Activated T-cell treated with anti-CD3 and anti-CD28 coated beads, Interleukin-2, amount 50 U/mL, for 4 hours (primary cell): ENCODE measurements at regions not wholly inside any gene's neighbourhood (a gene's known extent, or its start where the extent isn't known, plus 50 kb on each side); places are given as distances from the start of the nearest gene placed in this dataset.

Experiments
- ATAC-seq, 2 donors: fragments of 200-7000 bp; cut with Tn5 transposase; one replicate each; pipeline ENCODE4 v1.10.0; 2021
- DNase-seq: peaks from one replicate; pipeline ENCODE4 v3.0.0-alpha.2; 2020
- H3K27me3 Mint-ChIP-seq: one replicate; pipeline ENCODE4 v1.8.0; 2021; ENCODE audit warnings: low read depth, mixed read lengths
- H3K36me3 Mint-ChIP-seq: one replicate; pipeline ENCODE4 v1.8.0; 2022; ENCODE audit warnings: mixed read lengths; ENCODE audit not compliant: insufficient read depth
- H3K4me1 Mint-ChIP-seq: one replicate; pipeline ENCODE4 v1.8.0; 2021; ENCODE audit warnings: low read depth, mixed read lengths
- H3K4me3 Mint-ChIP-seq: one replicate; pipeline ENCODE4 v1.8.0; 2021; ENCODE audit warnings: mild to moderate bottlenecking, moderate library complexity, mixed read lengths
- H3K9me3 Mint-ChIP-seq: one replicate; pipeline ENCODE4 v1.8.0; 2021; ENCODE audit warnings: mixed read lengths

DNA sequence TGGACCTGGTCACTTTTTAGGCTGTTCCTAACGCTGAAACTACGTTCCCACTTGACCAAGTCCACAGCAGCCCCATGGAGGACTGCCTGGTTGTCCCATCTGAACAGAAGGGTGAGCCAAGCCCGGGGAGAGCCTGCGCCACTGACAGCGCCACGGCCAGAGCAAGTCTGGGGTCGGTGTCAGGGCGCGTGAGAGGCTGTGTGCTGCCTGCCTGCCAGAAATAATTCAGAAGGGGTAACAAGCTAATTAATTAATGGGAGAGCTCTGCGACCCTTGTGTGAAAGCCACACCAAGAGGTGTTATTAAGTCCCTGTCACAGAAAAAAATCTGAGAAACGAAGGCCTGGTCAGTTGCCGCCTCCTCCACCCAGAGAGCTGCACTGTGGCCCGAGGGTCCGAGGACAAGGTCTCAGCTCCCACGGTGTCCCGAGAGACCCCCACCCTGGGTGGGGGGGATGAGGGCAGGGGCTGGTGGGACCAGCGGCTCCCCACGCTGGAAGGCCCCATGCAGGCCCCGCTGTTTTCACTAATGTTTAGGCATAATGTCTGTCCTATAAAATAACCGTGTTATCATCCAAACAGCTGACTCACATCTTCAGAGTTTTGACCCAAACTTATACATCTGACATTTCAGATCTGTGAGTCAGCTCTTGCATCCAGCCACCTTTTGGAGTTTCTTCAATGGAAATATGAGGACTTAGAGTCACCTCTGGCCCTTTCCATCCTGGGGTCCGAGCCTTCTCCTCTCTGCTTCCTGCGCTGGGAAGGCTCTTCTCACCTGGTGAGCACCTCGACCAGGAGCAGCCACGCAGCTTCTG, 58.5 kb downstream of the DLL1 start:
- Mint-ChIP-seq H3K9me3 (no peaks in the 10 kb centered on the region), H3K4me3 (no peak overlapping the region), H3K36me3 (no peaks in the 10 kb centered on the region), H3K27me3 (no peaks in the 10 kb centered on the region), H3K4me1 (no peaks in the 10 kb centered on the region)
- ATAC-seq = no peak
- no peak for DNase-seq

DNA sequence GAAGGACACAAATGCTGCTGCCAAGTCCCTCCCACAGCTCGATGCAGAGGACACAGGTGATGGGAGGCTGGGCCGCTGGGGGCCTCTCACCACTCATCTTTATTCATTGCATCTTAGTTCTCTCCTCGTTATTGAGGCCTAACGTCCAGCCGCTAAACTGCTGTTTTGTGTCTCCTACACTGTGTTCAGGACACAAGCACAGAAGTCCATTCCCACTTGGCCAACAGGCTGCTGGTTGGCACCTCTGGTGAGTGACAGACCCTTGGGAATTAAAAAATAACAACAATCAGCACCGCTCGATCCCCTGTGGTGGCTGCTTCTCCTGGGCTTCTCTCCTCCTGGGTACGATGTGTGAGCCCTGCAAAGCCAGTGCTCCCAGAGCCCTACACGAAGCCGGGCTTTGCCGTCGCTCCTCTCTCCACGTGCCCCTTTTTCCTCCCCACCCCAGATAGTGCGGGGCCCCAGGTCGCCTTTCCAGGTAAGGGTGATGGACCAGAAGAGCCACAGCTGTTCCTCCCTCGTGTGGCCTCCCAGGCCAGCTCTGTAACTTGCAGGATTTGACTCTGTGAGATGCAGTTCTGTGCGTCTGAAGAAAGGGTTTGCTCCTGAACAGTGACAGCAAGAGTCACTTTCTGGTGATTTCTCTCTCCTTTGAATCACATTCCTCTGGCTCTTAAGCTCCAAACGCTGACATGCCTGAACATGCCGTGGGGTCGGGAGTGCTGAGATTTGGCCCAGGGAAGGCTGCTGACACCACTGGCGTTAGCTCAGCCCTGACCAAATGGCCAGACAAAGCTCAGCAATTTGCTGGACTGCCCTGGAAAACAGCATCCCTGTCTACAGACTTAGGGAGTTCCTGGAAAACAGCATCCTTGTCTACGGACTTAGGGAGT, 59.3 kb downstream of the DLL1 start:
- H3K27me3 Mint-ChIP-seq = no peaks in the 10 kb centered on the region
- H3K4me1 Mint-ChIP-seq = no peaks in the 10 kb centered on the region
- H3K36me3 Mint-ChIP-seq = no peaks in the 10 kb centered on the region
- H3K9me3 Mint-ChIP-seq = no peaks in the 10 kb centered on the region
- H3K4me3 Mint-ChIP-seq = no peak overlapping the region
- DNase-seq (no peak), ATAC-seq (no peak)

DNA sequence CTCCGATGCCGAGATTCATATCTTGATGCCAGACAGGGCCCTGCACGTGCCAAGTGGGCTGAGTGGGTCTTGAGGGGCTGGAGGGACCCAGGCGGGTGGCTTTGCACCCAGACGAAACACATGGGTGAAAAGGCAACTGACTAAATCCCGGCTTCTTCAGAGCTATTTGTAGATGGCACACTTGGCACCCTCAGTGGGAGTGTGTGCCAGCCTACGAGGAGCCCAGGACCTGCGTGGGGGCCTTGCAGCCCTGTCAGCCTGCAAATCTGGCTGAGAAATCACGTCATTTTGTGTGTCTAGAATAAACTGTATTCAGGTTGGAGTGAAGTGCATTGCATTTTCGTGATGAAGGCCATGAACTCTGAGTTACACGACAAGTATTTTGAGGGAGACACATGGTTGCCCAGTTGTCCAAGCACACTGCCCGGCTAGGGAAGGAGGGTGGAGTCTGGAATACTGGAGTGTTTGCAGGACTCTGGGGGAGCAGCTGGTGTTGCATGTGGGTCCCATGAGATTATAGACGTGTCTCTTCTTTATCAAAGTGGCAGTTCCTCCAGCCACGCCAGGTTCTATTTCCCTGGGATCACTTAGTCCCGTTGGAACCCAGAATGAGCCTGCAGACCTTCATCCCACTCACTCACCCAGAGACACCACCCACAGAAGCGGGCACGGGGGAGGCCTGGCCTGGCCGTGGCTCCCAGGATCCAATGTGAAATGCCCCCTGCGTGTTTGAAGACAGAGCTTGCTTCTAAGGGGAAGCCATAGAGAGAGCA, 60.2 kb downstream of the DLL1 start:
- Mint-ChIP-seq H3K4me1 (no peaks in the 10 kb centered on the region), H3K9me3 (no peaks in the 10 kb centered on the region), H3K27me3 (no peaks in the 10 kb centered on the region), H3K4me3 (no peak overlapping the region), H3K36me3 (no peaks in the 10 kb centered on the region)
- no peak for DNase-seq
- no peak for ATAC-seq

DNA sequence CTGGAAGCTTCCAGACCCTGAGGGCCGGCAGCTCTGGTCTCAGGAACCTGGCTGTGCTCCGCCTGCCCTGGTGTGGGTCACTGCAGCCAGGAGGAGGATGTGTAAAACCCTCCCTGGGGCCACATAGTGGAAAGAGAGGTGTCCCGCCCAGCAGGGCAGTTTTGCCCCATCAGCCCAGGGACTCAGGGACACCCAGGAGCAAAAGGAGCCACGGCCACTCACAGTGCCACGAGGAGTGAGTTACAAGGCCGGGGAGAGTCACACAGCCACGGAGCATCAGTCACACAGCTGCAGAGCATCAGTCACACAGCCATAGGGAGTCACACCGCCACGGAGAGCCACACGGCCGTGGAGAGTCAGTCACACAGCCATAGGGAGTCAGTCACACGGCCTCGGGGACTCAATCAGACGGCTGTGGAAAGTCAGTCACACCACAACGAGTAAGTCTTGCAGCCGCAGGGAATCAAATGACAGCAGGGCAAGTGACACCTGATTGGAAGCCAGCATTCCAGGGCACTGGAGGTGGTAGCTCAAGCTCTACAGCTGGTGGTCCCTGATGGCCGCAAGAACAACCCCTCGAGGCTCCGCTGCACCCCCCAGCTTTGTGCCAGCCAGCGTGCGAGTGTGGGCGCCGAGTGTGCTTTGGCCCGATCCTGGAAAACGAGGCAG, 60.9 kb downstream of the DLL1 start:
- no peak for DNase-seq
- H3K36me3 Mint-ChIP-seq = no peaks in the 10 kb centered on the region
- H3K9me3 Mint-ChIP-seq = no peaks in the 10 kb centered on the region
- H3K4me1 Mint-ChIP-seq = no peaks in the 10 kb centered on the region
- H3K27me3 Mint-ChIP-seq = no peaks in the 10 kb centered on the region
- H3K4me3 Mint-ChIP-seq = no peak overlapping the region
- ATAC-seq = no peak

DNA sequence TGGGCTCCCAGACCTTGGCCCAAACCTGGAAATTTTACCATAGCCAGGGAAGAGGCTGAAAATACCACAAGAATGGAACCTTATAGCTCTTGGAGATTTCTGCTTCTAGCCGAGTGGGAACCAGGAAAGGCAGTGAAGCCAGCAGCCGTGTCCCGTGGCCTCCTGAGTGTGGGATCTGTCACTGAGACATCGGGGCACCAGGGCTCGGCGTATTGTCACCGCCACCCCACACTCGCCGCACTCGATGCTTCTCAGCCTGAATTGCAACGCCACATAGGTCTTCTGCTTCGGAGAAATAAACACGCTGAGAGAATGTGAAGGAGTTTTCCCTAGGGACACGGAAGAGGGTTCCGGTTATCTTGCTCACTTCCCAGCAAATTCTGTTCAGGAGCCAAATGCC, 61.5 kb downstream of the DLL1 start:
- no peaks in the 10 kb centered on the region for H3K9me3 Mint-ChIP-seq
- no peaks in the 10 kb centered on the region for H3K4me1 Mint-ChIP-seq
- no peaks in the 10 kb centered on the region for H3K36me3 Mint-ChIP-seq
- no peak for ATAC-seq
- no peak for DNase-seq
- H3K4me3 Mint-ChIP-seq = no peak overlapping the region
- no peaks in the 10 kb centered on the region for H3K27me3 Mint-ChIP-seq

DNA sequence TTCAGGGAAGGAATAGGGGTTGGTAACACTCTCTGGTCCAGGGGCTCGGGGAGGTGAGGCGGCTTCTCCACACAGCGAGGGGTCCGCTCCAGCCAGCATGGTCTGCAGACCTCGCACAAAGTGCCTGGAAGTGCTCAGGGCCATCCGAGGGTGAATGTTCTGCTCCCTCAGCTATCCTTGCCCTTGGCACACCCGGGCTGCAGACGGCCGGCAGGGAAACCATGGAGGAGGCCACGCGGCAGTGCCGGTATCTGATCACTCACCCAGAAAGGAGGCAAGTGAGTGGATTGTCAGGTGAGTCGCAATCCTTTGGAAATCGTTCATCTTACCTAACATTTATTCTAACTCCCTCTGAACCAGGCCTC, 62.0 kb downstream of the DLL1 start:
- no peaks in the 10 kb centered on the region for H3K27me3 Mint-ChIP-seq
- ATAC-seq (no peak), DNase-seq (no peak)
- no peaks in the 10 kb centered on the region for H3K9me3 Mint-ChIP-seq
- no peaks in the 10 kb centered on the region for H3K36me3 Mint-ChIP-seq
- no peaks in the 10 kb centered on the region for H3K4me1 Mint-ChIP-seq
- H3K4me3 Mint-ChIP-seq = no peak overlapping the region

DNA sequence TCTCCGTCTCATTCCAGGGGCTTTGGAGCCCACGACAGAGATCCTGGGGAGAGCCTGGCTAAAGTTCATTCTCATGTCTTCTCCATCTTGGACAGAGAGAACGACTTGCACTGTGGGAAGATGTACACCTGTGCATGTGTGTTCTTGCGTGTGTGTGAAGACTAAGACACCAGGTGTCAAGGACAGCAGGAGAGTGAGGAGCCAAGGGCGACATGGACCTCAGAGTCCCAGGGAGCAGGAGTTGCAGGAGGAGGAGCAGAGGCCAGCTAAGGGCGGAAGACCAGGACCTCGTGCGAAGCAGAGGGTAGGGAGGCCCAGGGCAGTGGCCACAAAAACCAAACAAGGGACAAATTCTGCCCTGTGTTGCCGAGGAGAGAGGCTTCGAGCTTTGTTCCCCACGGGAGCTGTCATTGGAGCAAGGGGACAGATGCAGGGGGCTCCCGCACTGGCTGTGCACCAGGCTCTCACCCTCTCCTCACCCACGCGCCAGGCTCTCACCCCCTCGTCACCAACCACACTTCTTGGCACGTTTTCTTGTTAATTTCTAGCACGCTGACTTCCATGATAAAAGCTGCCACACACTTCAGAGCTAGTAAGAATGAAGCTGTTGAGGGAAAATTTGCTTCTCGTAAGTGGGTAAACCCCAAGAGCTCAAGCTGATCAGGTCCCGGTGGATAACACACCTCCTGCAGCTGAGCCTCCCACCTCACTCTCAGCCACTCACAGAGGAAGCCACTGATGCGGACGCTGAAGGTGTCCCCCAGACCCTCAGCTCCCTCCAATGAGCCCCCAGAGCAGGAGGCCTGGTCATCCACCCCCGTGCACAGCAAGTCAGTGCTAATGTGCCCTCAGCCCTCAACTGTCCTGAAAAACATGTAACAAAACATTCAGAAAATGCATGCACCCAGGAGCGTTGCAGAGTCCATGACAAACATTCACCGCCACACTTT, 62.6 kb downstream of the DLL1 start:
- Mint-ChIP-seq H3K27me3 (no peaks in the 10 kb centered on the region), H3K9me3 (no peaks in the 10 kb centered on the region), H3K4me3 (no peak overlapping the region), H3K4me1 (peaks cover 2% of the 10 kb centered on the region), H3K36me3 (no peaks in the 10 kb centered on the region)
- DNase-seq (no peak), ATAC-seq (no peak)

DNA sequence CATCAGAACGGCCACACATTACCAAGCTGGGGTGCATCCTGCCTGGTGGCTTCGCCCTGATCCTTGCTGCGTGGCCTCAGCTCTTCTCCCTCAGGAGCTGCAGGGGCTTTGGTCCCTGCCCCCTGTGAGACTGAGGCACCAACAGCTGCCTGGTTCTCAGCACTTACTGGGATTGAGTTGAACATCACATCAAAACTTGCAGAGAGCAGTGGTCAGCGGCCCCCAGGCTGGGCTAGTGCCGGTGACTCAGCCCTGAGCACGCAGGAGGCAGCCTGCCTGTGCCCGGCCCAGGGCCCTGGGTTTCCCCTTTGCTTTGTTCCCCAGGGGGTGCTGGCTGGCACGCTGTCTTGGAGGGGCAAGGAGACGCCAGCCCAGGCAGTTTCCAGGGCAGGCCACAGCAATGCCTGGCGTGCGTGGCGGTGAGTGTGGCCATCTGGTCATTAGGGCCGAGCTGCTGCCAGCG, 63.3 kb downstream of the DLL1 start:
- H3K4me3 Mint-ChIP-seq = no peak overlapping the region
- DNase-seq (no peak), ATAC-seq (no peak)
- no peaks in the 10 kb centered on the region for H3K9me3 Mint-ChIP-seq
- H3K4me1 Mint-ChIP-seq = peaks cover 10% of the 10 kb centered on the region
- H3K27me3 Mint-ChIP-seq = no peaks in the 10 kb centered on the region
- H3K36me3 Mint-ChIP-seq = no peaks in the 10 kb centered on the region

DNA sequence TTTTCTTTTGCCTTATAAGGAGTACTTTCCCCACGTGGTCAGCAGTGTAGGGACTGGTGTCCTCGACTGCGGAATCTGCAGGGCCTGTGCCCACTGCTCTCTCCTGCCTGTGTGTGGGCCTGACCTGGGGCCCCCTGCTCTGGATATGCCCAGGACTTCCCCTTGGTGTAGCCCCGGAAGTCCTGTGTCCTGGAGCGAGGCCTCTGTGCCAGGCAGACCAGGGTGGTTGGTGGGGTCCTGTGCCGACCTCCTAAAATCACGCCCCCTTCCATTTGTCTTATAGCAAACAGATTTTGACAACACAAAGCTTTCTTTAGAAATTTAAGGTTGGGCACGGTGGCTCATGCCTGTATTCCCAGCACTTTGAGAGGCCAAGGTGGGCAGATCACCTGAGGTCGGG, 64.2 kb downstream of the DLL1 start:
- no peak for ATAC-seq
- Mint-ChIP-seq H3K36me3 (no peaks in the 10 kb centered on the region), H3K4me3 (no peak overlapping the region), H3K9me3 (no peaks in the 10 kb centered on the region), H3K27me3 (no peaks in the 10 kb centered on the region), H3K4me1 (peaks cover 15% of the 10 kb centered on the region)
- DNase-seq = no peak

DNA sequence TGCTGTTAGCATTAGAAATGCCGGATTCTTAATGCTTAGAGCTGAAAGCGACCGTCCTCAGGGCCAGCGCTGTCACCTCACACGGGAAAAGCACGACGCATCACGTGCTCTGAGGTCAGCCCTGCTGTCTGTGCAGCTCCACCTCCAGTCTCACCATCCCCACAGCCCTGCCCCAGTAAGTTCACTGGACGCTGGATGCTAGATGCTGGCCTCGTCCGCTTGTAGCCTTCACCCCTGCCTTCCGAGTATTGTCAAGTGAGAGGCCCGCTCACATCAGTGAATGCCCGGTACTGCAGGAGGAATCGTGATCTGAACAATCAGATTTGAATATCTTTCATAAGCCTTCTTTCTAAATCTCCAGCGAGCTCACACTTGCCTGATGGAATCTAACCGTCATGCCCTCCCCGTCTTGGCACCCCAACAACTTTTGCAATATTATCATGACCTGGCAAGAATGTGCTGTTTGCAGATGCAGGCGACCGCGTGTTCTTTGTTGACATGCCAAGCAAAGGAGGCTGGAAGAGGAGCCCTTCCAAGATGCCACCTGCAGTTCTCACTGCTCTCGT, 64.9 kb downstream of the DLL1 start:
- DNase-seq = no peak
- H3K27me3 Mint-ChIP-seq = no peaks in the 10 kb centered on the region

DNA sequence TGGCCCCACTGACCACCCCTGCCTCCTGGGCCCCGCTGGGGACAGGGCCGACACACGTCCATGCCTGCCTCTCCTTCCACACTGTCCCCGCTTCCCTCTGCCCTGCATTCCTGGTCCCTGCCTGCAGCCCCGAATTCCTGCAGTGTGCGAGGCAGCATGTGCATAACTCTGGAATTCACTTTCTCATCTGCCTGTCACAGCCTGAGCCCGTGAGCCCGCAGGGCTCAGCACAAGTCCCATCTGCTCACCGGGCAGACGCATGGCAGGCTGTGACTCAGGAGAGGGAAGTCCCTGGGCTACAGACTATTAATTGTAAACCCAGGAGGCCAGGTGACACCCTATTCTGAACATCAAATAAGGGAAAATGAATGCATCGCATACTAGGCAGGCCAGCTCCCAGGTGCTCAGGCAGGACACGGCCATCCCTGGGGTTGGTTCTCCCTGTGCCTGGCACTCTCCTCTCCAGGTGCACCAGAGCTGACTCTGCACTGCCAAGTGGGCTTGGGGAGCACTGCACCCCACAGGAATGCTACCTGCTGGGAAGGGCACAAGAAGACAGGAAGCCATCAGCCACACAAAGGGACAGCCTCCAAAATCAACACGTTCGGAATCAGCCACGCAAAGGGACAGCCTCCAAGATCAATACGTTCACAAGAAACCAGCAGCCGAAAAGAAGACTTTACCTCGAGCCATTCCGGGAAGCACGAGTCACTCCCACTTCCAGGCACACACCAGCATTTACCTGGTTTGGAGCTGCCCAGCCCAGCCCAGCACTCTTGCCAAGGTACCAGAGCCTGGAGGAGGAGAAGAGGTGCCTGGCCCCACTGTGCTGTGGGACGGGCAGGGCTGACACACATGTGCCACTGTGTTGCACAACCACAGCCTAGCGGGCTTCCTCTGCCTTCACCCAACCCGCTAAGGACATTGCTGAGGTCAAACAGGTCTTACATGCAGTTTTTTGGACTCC, 65.9 kb downstream of the DLL1 start:
- DNase-seq = no peak
- Mint-ChIP-seq H3K27me3 (no peaks in the 10 kb centered on the region), H3K4me3 (no peak overlapping the region), H3K36me3 (no peaks in the 10 kb centered on the region), H3K9me3 (no peaks in the 10 kb centered on the region), H3K4me1 (peaks cover 15% of the 10 kb centered on the region)
- ATAC-seq = no peak

More for the DNA sequence above, 64.9 kb downstream of the DLL1 start:
- ATAC-seq = no peak
- Mint-ChIP-seq H3K4me3 (no peak overlapping the region), H3K9me3 (no peaks in the 10 kb centered on the region), H3K36me3 (no peaks in the 10 kb centered on the region), H3K4me1 (peaks cover 15% of the 10 kb centered on the region)
